CD8-positive, alpha-beta memory T cell (primary cell): ENCODE measurements at regions not wholly inside any gene's neighbourhood (a gene's known extent, or its start where the extent isn't known, plus 50 kb on each side); places are given as distances from the start of the nearest gene placed in this dataset.

Experiments
- CTCF ChIA-PET: fragments of 350-600 bp; sonication (Branson Sonifier 250); formaldehyde crosslinking; loops from one replicate; lab custom pipeline; 2021; ENCODE audit warnings: antibody characterized with exemption; lab: Charles Lee
- POLR2A ChIA-PET: fragments of 350-600 bp; sonication (Branson Sonifier 250); formaldehyde crosslinking; loops from one replicate; lab custom pipeline; 2021; ENCODE audit warnings: antibody characterized with exemption; lab: Charles Lee
- DNase-seq, 5 donors: peaks; one replicate each; pipeline versions ENCODE4 v3.0.0 to v3.0.0-alpha.2; 2020 to 2022; ENCODE audit warnings: mixed read lengths in 1 of 5
- H3K27ac ChIP-seq: one replicate; pipeline ENCODE4 v1.7.0; 2013; ENCODE audit warnings: low read depth, mild to moderate bottlenecking, low read length, moderate library complexity
- H3K27me3 ChIP-seq: 2 replicates; pipeline ENCODE4 v1.7.0; 2013; ENCODE audit warnings: low read length, mild to moderate bottlenecking; ENCODE audit not compliant: insufficient read depth, poor library complexity, severe bottlenecking
- H3K36me3 ChIP-seq: 2 replicates; pipeline ENCODE4 v1.7.0; 2013; ENCODE audit warnings: mild to moderate bottlenecking, low read length, moderate library complexity; ENCODE audit not compliant: insufficient read depth
- H3K4me1 ChIP-seq: 2 replicates; pipeline ENCODE4 v1.7.0; 2013; ENCODE audit warnings: mild to moderate bottlenecking, low read length, moderate library complexity; ENCODE audit not compliant: insufficient read depth
- H3K4me3 ChIP-seq: 2 replicates; pipeline ENCODE4 v1.7.0; 2013; ENCODE audit warnings: mild to moderate bottlenecking, low read length
- H3K9me3 ChIP-seq: 2 replicates; pipeline ENCODE4 v1.7.0; 2013; ENCODE audit warnings: mild to moderate bottlenecking, low read length
- H3K27ac Mint-ChIP-seq, 8 donors: one replicate each; pipeline ENCODE4 v1.8.0; 2020 to 2021; ENCODE audit warnings: mixed read lengths in 8 of 8, mild to moderate bottlenecking in 6 of 8, inconsistent platforms in 3 of 8, moderate library complexity in 3 of 8
- H3K27me3 Mint-ChIP-seq, 2 donors: one replicate each; pipeline ENCODE4 v1.8.0; 2020 to 2021; ENCODE audit warnings: mixed read lengths in 2 of 2, mild to moderate bottlenecking in 1 of 2, moderate library complexity in 1 of 2
- H3K36me3 Mint-ChIP-seq, 3 donors: one replicate each; pipeline ENCODE4 v1.8.0; 2020 to 2021; ENCODE audit warnings: mixed read lengths in 3 of 3, inconsistent platforms in 1 of 3, mild to moderate bottlenecking in 1 of 3
- H3K4me1 Mint-ChIP-seq, 3 donors: one replicate each; pipeline ENCODE4 v1.8.0; 2020 to 2021; ENCODE audit warnings: mixed read lengths in 3 of 3, inconsistent platforms in 1 of 3, mild to moderate bottlenecking in 1 of 3
- H3K4me3 Mint-ChIP-seq, 7 donors: one replicate each; pipeline ENCODE4 v1.8.0; 2020 to 2021; ENCODE audit warnings: mixed read lengths in 7 of 7, mild to moderate bottlenecking in 6 of 7, moderate library complexity in 4 of 7, inconsistent platforms in 2 of 7
- H3K9me3 Mint-ChIP-seq, 5 donors: one replicate each; pipeline ENCODE4 v1.8.0; 2020 to 2022; ENCODE audit warnings: mixed read lengths in 5 of 5, mild to moderate bottlenecking in 3 of 5, moderate library complexity in 2 of 5, inconsistent platforms in 1 of 5

GRCh38 chr15:93913310-93913709 is 318.1 kb upstream of the MCTP2 start:
- no peaks in the 10 kb centered on the region for H3K9me3 Mint-ChIP-seq
- DNase-seq, result no peak
- H3K4me3 ChIP-seq, result no peak overlapping the region
- H3K27ac Mint-ChIP-seq, result no peak overlapping the region
- ChIA-PET POLR2A (no interaction called here), CTCF (no interaction called here)
- H3K9me3 ChIP-seq, result no peaks in the 10 kb centered on the region
- H3K4me1 ChIP-seq, result no peaks in the 10 kb centered on the region
- H3K27me3 Mint-ChIP-seq, result peaks cover 3 to 28% of the 10 kb centered on the region in 2 donors
- no peak overlapping the region for H3K4me3 Mint-ChIP-seq
- no peaks in the 10 kb centered on the region for H3K27me3 ChIP-seq
- no peaks in the 10 kb centered on the region for H3K4me1 Mint-ChIP-seq
- H3K36me3 Mint-ChIP-seq, result no peaks in the 10 kb centered on the region
- no peaks in the 10 kb centered on the region for H3K36me3 ChIP-seq
- H3K27ac ChIP-seq, result no peak overlapping the region

GRCh38 chr15:93900476-93901400 is 330.6 kb upstream of the MCTP2 start:
- no peak overlapping the region for H3K4me3 ChIP-seq
- POLR2A ChIA-PET, result no interaction called here
- H3K4me1 ChIP-seq, result no peaks in the 10 kb centered on the region
- Mint-ChIP-seq H3K27ac (no peak overlapping the region), H3K4me1 (no peaks in the 10 kb centered on the region), H3K36me3 (no peaks in the 10 kb centered on the region), H3K9me3 (no peaks in the 10 kb centered on the region), H3K4me3 (peak overlapping the region in 1 of 7 donors; percentile 51), H3K27me3 (peaks cover 2 to 8% of the 10 kb centered on the region in 2 donors)
- no peak for DNase-seq
- CTCF ChIA-PET, result no interaction called here
- no peaks in the 10 kb centered on the region for H3K36me3 ChIP-seq
- no peaks in the 10 kb centered on the region for H3K27me3 ChIP-seq
- no peak overlapping the region for H3K27ac ChIP-seq
- no peaks in the 10 kb centered on the region for H3K9me3 ChIP-seq

GRCh38 chr15:93899817-93900216 is 331.5 kb upstream of the MCTP2 start:
- Histone ChIP-seq H3K27ac (no peak overlapping the region), H3K9me3 (no peaks in the 10 kb centered on the region), H3K27me3 (no peaks in the 10 kb centered on the region), H3K4me3 (no peak overlapping the region), H3K4me1 (no peaks in the 10 kb centered on the region), H3K36me3 (no peaks in the 10 kb centered on the region)
- Mint-ChIP-seq H3K4me1 (no peaks in the 10 kb centered on the region), H3K4me3 (no peak overlapping the region), H3K27ac (no peak overlapping the region), H3K36me3 (no peaks in the 10 kb centered on the region), H3K9me3 (no peaks in the 10 kb centered on the region), H3K27me3 (peaks cover 2 to 8% of the 10 kb centered on the region in 2 donors)
- no peak for DNase-seq
- CTCF ChIA-PET, result no interaction called here
- POLR2A ChIA-PET, result no interaction called here

- Mint-ChIP-seq H3K9me3 (no peaks in the 10 kb centered on the region), H3K27ac (no peak overlapping the region), H3K4me1 (no peaks in the 10 kb centered on the region), H3K4me3 (no peak overlapping the region), H3K27me3 (peaks cover 2 to 4% of the 10 kb centered on the region in 2 donors), H3K36me3 (no peaks in the 10 kb centered on the region)
- ChIA-PET CTCF (no interaction called here), POLR2A (no interaction called here)
- Histone ChIP-seq H3K4me1 (no peaks in the 10 kb centered on the region), H3K36me3 (no peaks in the 10 kb centered on the region), H3K9me3 (no peaks in the 10 kb centered on the region), H3K27me3 (no peaks in the 10 kb centered on the region), H3K4me3 (no peak overlapping the region), H3K27ac (no peak overlapping the region)
- no peak for DNase-seq
These were observed 334.0 kb upstream of the MCTP2 start for GRCh38 chr15:93897377-93897776.

GRCh38 chr15:93895976-93896770 is 335.2 kb upstream of the MCTP2 start:
- no peaks in the 10 kb centered on the region for H3K9me3 ChIP-seq
- ChIA-PET CTCF (no interaction called here), POLR2A (no interaction called here)
- no peak overlapping the region for H3K27ac ChIP-seq
- no peak overlapping the region for H3K4me3 ChIP-seq
- H3K36me3 ChIP-seq, result no peaks in the 10 kb centered on the region
- no peak overlapping the region for H3K4me3 Mint-ChIP-seq
- DNase-seq, result no peak
- no peaks in the 10 kb centered on the region for H3K27me3 ChIP-seq
- no peaks in the 10 kb centered on the region for H3K4me1 ChIP-seq
- H3K36me3 Mint-ChIP-seq, result no peaks in the 10 kb centered on the region
- no peaks in the 10 kb centered on the region for H3K9me3 Mint-ChIP-seq
- H3K27me3 Mint-ChIP-seq, result peaks cover under 1 to 3% of the 10 kb centered on the region in 2 donors
- H3K4me1 Mint-ChIP-seq, result no peaks in the 10 kb centered on the region
- H3K27ac Mint-ChIP-seq, result no peak overlapping the region

GRCh38 chr15:93894438-93895036 is 336.8 kb upstream of the MCTP2 start:
- ChIA-PET CTCF (no interaction called here), POLR2A (no interaction called here)
- no peak overlapping the region for H3K4me3 Mint-ChIP-seq
- no peak for DNase-seq
- no peaks in the 10 kb centered on the region for H3K36me3 ChIP-seq
- no peaks in the 10 kb centered on the region for H3K27me3 ChIP-seq
- no peak overlapping the region for H3K27ac ChIP-seq
- no peaks in the 10 kb centered on the region for H3K9me3 Mint-ChIP-seq
- H3K4me1 ChIP-seq, result no peaks in the 10 kb centered on the region
- no peaks in the 10 kb centered on the region for H3K9me3 ChIP-seq
- H3K27me3 Mint-ChIP-seq, result peaks cover 0 to 6% of the 10 kb centered on the region in 2 donors
- no peak overlapping the region for H3K27ac Mint-ChIP-seq
- no peaks in the 10 kb centered on the region for H3K4me1 Mint-ChIP-seq
- no peaks in the 10 kb centered on the region for H3K36me3 Mint-ChIP-seq
- H3K4me3 ChIP-seq, result no peak overlapping the region

- POLR2A ChIA-PET, result no interaction called here
- peaks cover 15 to 45% of the 10 kb centered on the region in 2 donors for H3K27me3 Mint-ChIP-seq
These were observed 344.2 kb upstream of the MCTP2 start for GRCh38 chr15:93887151-93887550.

GRCh38 chr15:93882779-93883178 is 348.6 kb upstream of the MCTP2 start:
- no peak overlapping the region for H3K27ac Mint-ChIP-seq
- no peaks in the 10 kb centered on the region for H3K36me3 ChIP-seq
- H3K4me1 Mint-ChIP-seq, result no peaks in the 10 kb centered on the region
- H3K27me3 ChIP-seq, result no peaks in the 10 kb centered on the region
- H3K27me3 Mint-ChIP-seq, result peaks cover 6 to 58% of the 10 kb centered on the region in 2 donors
- ChIA-PET CTCF (no interaction called here), POLR2A (no interaction called here)
- no peaks in the 10 kb centered on the region for H3K9me3 ChIP-seq
- peaks cover 0 to 6% (median 0%) of the 10 kb centered on the region in 5 donors for H3K9me3 Mint-ChIP-seq
- no peak overlapping the region for H3K4me3 Mint-ChIP-seq
- H3K4me3 ChIP-seq, result no peak overlapping the region
- no peaks in the 10 kb centered on the region for H3K36me3 Mint-ChIP-seq
- H3K27ac ChIP-seq, result no peak overlapping the region
- DNase-seq, result no peak
- no peaks in the 10 kb centered on the region for H3K4me1 ChIP-seq

More at GRCh38 chr15:93887151-93887550, 344.2 kb upstream of the MCTP2 start:
- DNase-seq, result no peak
- H3K4me1 Mint-ChIP-seq, result no peaks in the 10 kb centered on the region
- H3K36me3 ChIP-seq, result no peaks in the 10 kb centered on the region
- no peak overlapping the region for H3K27ac Mint-ChIP-seq
- no peaks in the 10 kb centered on the region for H3K9me3 ChIP-seq
- H3K4me3 ChIP-seq, result no peak overlapping the region
- no peaks in the 10 kb centered on the region for H3K36me3 Mint-ChIP-seq
- no peaks in the 10 kb centered on the region for H3K27me3 ChIP-seq
- no peak overlapping the region for H3K4me3 Mint-ChIP-seq
- CTCF ChIA-PET, result no interaction called here
- no peaks in the 10 kb centered on the region for H3K9me3 Mint-ChIP-seq
- H3K4me1 ChIP-seq, result no peaks in the 10 kb centered on the region
- no peak overlapping the region for H3K27ac ChIP-seq
